ENCODE measurements at regions not wholly inside any gene's neighbourhood (a gene's known extent, or its start where the extent isn't known, plus 50 kb on each side); places are given as distances from the start of the nearest gene placed in this dataset.

GRCh38 chr5:35333366-35333765, 103.1 kb upstream of the PRLR start (continued):
- TF ChIP-seq CHD7 (IDR thresholded peaks at IDR 0.05; ENCODE audit: insufficient replicate concordance, low read length), result no peak
- TF ChIP-seq FOSL1 (IDR thresholded peaks at IDR 0.05; ENCODE audit: insufficient read depth, low read depth, low read length), result no peak
- TF ChIP-seq CBX5 (IDR thresholded peaks at IDR 0.05; ENCODE audit: low read depth, low read length), result no peak
- no peak for TF ChIP-seq GABPA (IDR thresholded peaks at IDR 0.05; ENCODE audit: borderline replicate concordance, insufficient read depth, low read length)
- no peak for TF ChIP-seq KDM5A (IDR thresholded peaks at IDR 0.05; ENCODE audit: low read length)
- TF ChIP-seq ATF3 (IDR thresholded peaks at IDR 0.05; ENCODE audit: insufficient read depth, low read depth, low read length), result no peak
- TF ChIP-seq SP2 (IDR thresholded peaks at IDR 0.05; ENCODE audit: low read length), result no peak
- no peak for TF ChIP-seq SRF (IDR thresholded peaks at IDR 0.05; ENCODE audit: low read depth, low read length)
- TF ChIP-seq RXRA (IDR thresholded peaks at IDR 0.05; ENCODE audit: insufficient read depth, low read depth, low read length), result no peak
- no peak for TF ChIP-seq HDAC2 (IDR thresholded peaks at IDR 0.05; ENCODE audit: borderline replicate concordance in 1 of 2, low read depth in 2 of 2, low read length in 2 of 2)
- no peak for TF ChIP-seq CTBP2 (IDR thresholded peaks at IDR 0.05; ENCODE audit: borderline replicate concordance, insufficient read depth, insufficient read length, low read length)
- no peak for TF ChIP-seq SP4 (IDR thresholded peaks at IDR 0.05; ENCODE audit: low read length)

All from H1 (cell line).